Mucosa of rectum (tissue), 2 donors: ENCODE measurements at regions not wholly inside any gene's neighbourhood (a gene's known extent, or its start where the extent isn't known, plus 50 kb on each side); places are given as distances from the start of the nearest gene placed in this dataset.

Experiments
- H3K27ac ChIP-seq, 2 donors: one replicate each; pipeline ENCODE4 v1.7.0; 2013; ENCODE audit warnings: inconsistent platforms in 2 of 2, low read depth in 2 of 2, low read length in 2 of 2
- H3K27me3 ChIP-seq, 2 donors: one replicate each; pipeline ENCODE4 v1.7.0; 2013; ENCODE audit warnings: low read length in 2 of 2; ENCODE audit not compliant: control insufficient read depth in 2 of 2, insufficient read depth in 2 of 2
- H3K36me3 ChIP-seq, 2 donors: one replicate each; pipeline ENCODE4 v1.7.0; 2013; ENCODE audit warnings: low read length in 2 of 2; ENCODE audit not compliant: control insufficient read depth in 2 of 2, insufficient read depth in 2 of 2
- H3K4me1 ChIP-seq, 2 donors: one replicate each; pipeline ENCODE4 v1.7.0; 2013; ENCODE audit warnings: low read length in 2 of 2, mild to moderate bottlenecking in 1 of 2; ENCODE audit not compliant: control insufficient read depth in 2 of 2, insufficient read depth in 2 of 2
- H3K4me3 ChIP-seq, 2 donors: one replicate each; pipeline ENCODE4 v1.7.0; 2013; ENCODE audit warnings: low read length in 2 of 2
- H3K9ac ChIP-seq, 2 donors: one replicate each; pipeline ENCODE4 v1.7.0; 2013; ENCODE audit warnings: low read length in 2 of 2, low read depth in 1 of 2, mild to moderate bottlenecking in 1 of 2
- H3K9me3 ChIP-seq, 2 donors: one replicate each; pipeline ENCODE4 v1.7.0; 2013; ENCODE audit warnings: low read length in 2 of 2; ENCODE audit not compliant: control insufficient read depth in 2 of 2
- donor health status: healthy.
- donor health status: Normal muscosa, but diverticular disease.

GRCh38 chr6:121865811-121866210, 430.4 kb downstream of the GJA1 start:
- H3K36me3 ChIP-seq, result no peaks in the 10 kb centered on the region
- no peaks in the 10 kb centered on the region for H3K27me3 ChIP-seq
- H3K9ac ChIP-seq, result no peak overlapping the region
- H3K4me1 ChIP-seq, result no peaks in the 10 kb centered on the region
- H3K27ac ChIP-seq, result no peak overlapping the region
- H3K9me3 ChIP-seq, result no peaks in the 10 kb centered on the region
- no peak overlapping the region for H3K4me3 ChIP-seq

GRCh38 chr6:121867095-121867494, 431.6 kb downstream of the GJA1 start:
- H3K27me3 ChIP-seq, result no peaks in the 10 kb centered on the region
- no peaks in the 10 kb centered on the region for H3K4me1 ChIP-seq
- no peak overlapping the region for H3K4me3 ChIP-seq
- no peaks in the 10 kb centered on the region for H3K36me3 ChIP-seq
- H3K27ac ChIP-seq, result no peak overlapping the region
- H3K9me3 ChIP-seq, result no peaks in the 10 kb centered on the region
- no peak overlapping the region for H3K9ac ChIP-seq

- H3K36me3 ChIP-seq, result no peaks in the 10 kb centered on the region
- no peak overlapping the region for H3K4me3 ChIP-seq
- H3K4me1 ChIP-seq, result no peaks in the 10 kb centered on the region
- no peaks in the 10 kb centered on the region for H3K27me3 ChIP-seq
- H3K27ac ChIP-seq, result no peak overlapping the region
- H3K9me3 ChIP-seq, result no peaks in the 10 kb centered on the region
- H3K9ac ChIP-seq, result no peak overlapping the region
Measured at GRCh38 chr6:121868206-121868605, 432.8 kb downstream of the GJA1 start.

- no peak overlapping the region for H3K9ac ChIP-seq
- no peaks in the 10 kb centered on the region for H3K9me3 ChIP-seq
- H3K4me3 ChIP-seq, result no peak overlapping the region
- no peak overlapping the region for H3K27ac ChIP-seq
- H3K4me1 ChIP-seq, result no peaks in the 10 kb centered on the region
- no peaks in the 10 kb centered on the region for H3K27me3 ChIP-seq
- no peaks in the 10 kb centered on the region for H3K36me3 ChIP-seq
Measured at GRCh38 chr6:121873595-121873994, 438.1 kb downstream of the GJA1 start.

- H3K9ac ChIP-seq, result no peak overlapping the region
- H3K27me3 ChIP-seq, result no peaks in the 10 kb centered on the region
- no peaks in the 10 kb centered on the region for H3K36me3 ChIP-seq
- no peak overlapping the region for H3K27ac ChIP-seq
- H3K9me3 ChIP-seq, result no peaks in the 10 kb centered on the region
- H3K4me1 ChIP-seq, result no peaks in the 10 kb centered on the region
- H3K4me3 ChIP-seq, result no peak overlapping the region
Measured at GRCh38 chr6:121876721-121877120, 441.3 kb downstream of the GJA1 start.

GRCh38 chr6:121879149-121879548, 443.7 kb downstream of the GJA1 start:
- Histone ChIP-seq H3K9ac (no peak overlapping the region), H3K9me3 (no peaks in the 10 kb centered on the region), H3K4me3 (no peak overlapping the region), H3K4me1 (no peaks in the 10 kb centered on the region), H3K27ac (no peak overlapping the region), H3K27me3 (no peaks in the 10 kb centered on the region), H3K36me3 (no peaks in the 10 kb centered on the region)

- Histone ChIP-seq H3K4me3 (no peak overlapping the region), H3K27me3 (no peaks in the 10 kb centered on the region), H3K9ac (no peak overlapping the region), H3K36me3 (no peaks in the 10 kb centered on the region), H3K9me3 (no peaks in the 10 kb centered on the region), H3K27ac (no peak overlapping the region), H3K4me1 (no peaks in the 10 kb centered on the region)
Measured at GRCh38 chr6:121880831-121881230, 445.4 kb downstream of the GJA1 start.

GRCh38 chr6:121881974-121882667, 446.7 kb downstream of the GJA1 start:
- Histone ChIP-seq H3K36me3 (no peaks in the 10 kb centered on the region), H3K4me1 (no peaks in the 10 kb centered on the region), H3K27ac (no peak overlapping the region), H3K9me3 (no peaks in the 10 kb centered on the region), H3K27me3 (no peaks in the 10 kb centered on the region), H3K9ac (no peak overlapping the region), H3K4me3 (no peak overlapping the region)

GRCh38 chr6:121884091-121884490, 448.6 kb downstream of the GJA1 start:
- Histone ChIP-seq H3K27me3 (no peaks in the 10 kb centered on the region), H3K27ac (no peak overlapping the region), H3K9ac (no peak overlapping the region), H3K36me3 (no peaks in the 10 kb centered on the region), H3K9me3 (no peaks in the 10 kb centered on the region), H3K4me1 (no peaks in the 10 kb centered on the region), H3K4me3 (no peak overlapping the region)

- Histone ChIP-seq H3K4me3 (no peak overlapping the region), H3K4me1 (no peaks in the 10 kb centered on the region), H3K27me3 (no peaks in the 10 kb centered on the region), H3K27ac (no peak overlapping the region), H3K9me3 (no peaks in the 10 kb centered on the region), H3K36me3 (no peaks in the 10 kb centered on the region), H3K9ac (no peak overlapping the region)
Measured at GRCh38 chr6:121884620-121885019, 449.2 kb downstream of the GJA1 start.
